Neutrophil (primary cell): ENCODE measurements at regions not wholly inside any gene's neighbourhood (a gene's known extent, or its start where the extent isn't known, plus 50 kb on each side); places are given as distances from the start of the nearest gene placed in this dataset.

ENCODE experiments used
- H3K27ac ChIP-seq: fragments of 200-600 bp; sonication (generic); 2 replicates; pipeline ENCODE4 v1.5.1; 2016; ENCODE audit warnings: mild to moderate bottlenecking, moderate library complexity
- H3K27me3 ChIP-seq: fragments of 200-600 bp; sonication (generic); 2 replicates; pipeline ENCODE4 v1.6.0; 2016; ENCODE audit warnings: mild to moderate bottlenecking
- H3K36me3 ChIP-seq: fragments of 200-600 bp; sonication (generic); 2 replicates; pipeline ENCODE4 v1.5.1; 2017
- H3K4me1 ChIP-seq, 2 experiments: fragments of 200-600 bp in 1 of 2; sonication (generic) in 1 of 2; 1 replicate in 1 of 2; 2 replicates in 1 of 2; pipeline versions ENCODE4 v1.5.1 to v1.6.1; 2013 to 2016; ENCODE audit warnings: low read depth in 1 of 2, low read length in 1 of 2, mild to moderate bottlenecking in 1 of 2, moderate library complexity in 1 of 2; ENCODE audit not compliant: control insufficient read depth in 1 of 2, insufficient read depth in 1 of 2
- H3K4me3 ChIP-seq, 2 experiments: fragments of 200-600 bp in 1 of 2; sonication (generic) in 1 of 2; 1 replicate in 1 of 2; 2 replicates in 1 of 2; pipeline ENCODE4 v1.5.1; 2013 to 2016; ENCODE audit warnings: low read depth in 1 of 2, low read length in 1 of 2, mild to moderate bottlenecking in 1 of 2, moderate library complexity in 1 of 2
- H3K9me3 ChIP-seq: fragments of 200-600 bp; sonication (generic); 2 replicates; pipeline ENCODE4 v1.5.1; 2016
- CTCF ChIP-seq: fragments of 200-600 bp; sonication (generic); IDR thresholded peaks from 2 replicates; pipeline ENCODE4 v1.5.1; 2016; ENCODE audit warnings: antibody characterized with exemption

- TF ChIP-seq CTCF = no peak
- H3K36me3 ChIP-seq = no peaks in the 10 kb centered on the region
- no peaks in the 10 kb centered on the region for H3K9me3 ChIP-seq
- H3K27me3 ChIP-seq = no peaks in the 10 kb centered on the region
- H3K4me3 ChIP-seq = no peak overlapping the region
- H3K4me1 ChIP-seq = peaks cover 0 to 2% of the 10 kb centered on the region in 2 experiments
- H3K27ac ChIP-seq = no peak overlapping the region
Observed at GRCh38 chr7:140283472-140283871, 106.7 kb upstream of the KDM7A start.

GRCh38 chr7:140281960-140282359 lies 105.2 kb upstream of the KDM7A start:
- Histone ChIP-seq H3K36me3 (no peaks in the 10 kb centered on the region), H3K27ac (no peak overlapping the region), H3K4me3 (no peak overlapping the region), H3K4me1 (peaks cover 2 to 8% of the 10 kb centered on the region in 2 experiments), H3K9me3 (no peaks in the 10 kb centered on the region), H3K27me3 (no peaks in the 10 kb centered on the region)
- TF ChIP-seq CTCF = no peak

- Histone ChIP-seq H3K27me3 (no peaks in the 10 kb centered on the region), H3K27ac (no peak overlapping the region), H3K4me1 (peaks cover 2 to 8% of the 10 kb centered on the region in 2 experiments), H3K36me3 (no peaks in the 10 kb centered on the region), H3K9me3 (no peaks in the 10 kb centered on the region), H3K4me3 (no peak overlapping the region)
- no peak for TF ChIP-seq CTCF
Observed at GRCh38 chr7:140281255-140281654, 104.5 kb upstream of the KDM7A start.

GRCh38 chr7:140276001-140276400 lies 99.2 kb upstream of the KDM7A start:
- no peak overlapping the region for H3K27ac ChIP-seq
- no peak for TF ChIP-seq CTCF
- H3K4me3 ChIP-seq = no peak overlapping the region
- H3K9me3 ChIP-seq = no peaks in the 10 kb centered on the region
- H3K4me1 ChIP-seq = peaks cover 0 to 8% of the 10 kb centered on the region in 2 experiments
- H3K36me3 ChIP-seq = no peaks in the 10 kb centered on the region
- peaks cover 7% of the 10 kb centered on the region for H3K27me3 ChIP-seq

GRCh38 chr7:140275069-140275965 lies 98.5 kb upstream of the KDM7A start:
- TF ChIP-seq CTCF = no peak
- peaks cover 0 to 8% of the 10 kb centered on the region in 2 experiments for H3K4me1 ChIP-seq
- no peaks in the 10 kb centered on the region for H3K9me3 ChIP-seq

More at GRCh38 chr7:140275069-140275965, 98.5 kb upstream of the KDM7A start:
- Histone ChIP-seq H3K36me3 (no peaks in the 10 kb centered on the region), H3K27me3 (peaks cover 7% of the 10 kb centered on the region), H3K27ac (no peak overlapping the region), H3K4me3 (no peak overlapping the region)
